Sigmoid colon (tissue), 4 donors: ENCODE measurements at regions not wholly inside any gene's neighbourhood (a gene's known extent, or its start where the extent isn't known, plus 50 kb on each side); places are given as distances from the start of the nearest gene placed in this dataset.

Experiments used
- CTCF ChIP-seq, 4 experiments: fragments of 450-650 bp in 3 of 4; fragments of 200-600 bp in 1 of 4; IDR thresholded peaks; one replicate each; pipeline ENCODE4 v1.5.1; 2016 to 2019; ENCODE audit warnings: antibody characterized with exemption in 4 of 4, mild to moderate bottlenecking in 3 of 4, moderate library complexity in 2 of 4
- EP300 ChIP-seq, 4 donors: sonication (generic); formaldehyde crosslinking; IDR thresholded peaks; one replicate each; pipeline ENCODE4 v1.6.1; 2017; ENCODE audit warnings: antibody characterized with exemption in 4 of 4
- POLR2A ChIP-seq, 2 donors: fragments of 450-650 bp; IDR thresholded peaks; one replicate each; pipeline ENCODE4 v1.6.1; 2016; ENCODE audit warnings: antibody characterized with exemption in 2 of 2, mild to moderate bottlenecking in 2 of 2, moderate library complexity in 2 of 2

- no peak for TF ChIP-seq POLR2A (IDR thresholded peaks at IDR 0.05)
- TF ChIP-seq EP300 (IDR thresholded peaks at IDR 0.05) = no peak
- TF ChIP-seq CTCF (IDR thresholded peaks at IDR 0.05) = no peak
Observed at GRCh38 chr1:4397196-4397595, 257.2 kb upstream of the AJAP1 start.
